Endothelial cell of umbilical vein (primary cell): ENCODE measurements at regions not wholly inside any gene's neighbourhood (a gene's known extent, or its start where the extent isn't known, plus 50 kb on each side); places are given as distances from the start of the nearest gene placed in this dataset.

Experiments
- BruUV-seq: library from RNA; stranded (reverse); fragments of 400-500 nt; replicated peaks from 2 replicates; lab custom pipeline; 2021; lab: Mats Ljungman, UMichigan
- CTCF ChIA-PET: fragments of 300-600, 350-600 bp; sonication (Branson Sonifier 250); formaldehyde crosslinking; loops from one replicate; lab custom pipeline; 2021; ENCODE audit warnings: antibody characterized with exemption, inconsistent platforms; lab: Charles Lee
- POLR2A ChIA-PET: fragments of 300-600, 350-600 bp; sonication (Branson Sonifier 250); formaldehyde crosslinking; loops from one replicate; lab custom pipeline; 2021; ENCODE audit warnings: antibody characterized with exemption, inconsistent platforms; lab: Charles Lee
- DNase-seq: peaks from one replicate; pipeline ENCODE4 v3.0.0-alpha.2; 2011; ENCODE audit warnings: low read depth, low spot score
- FAIRE-seq: peaks from 2 replicates; lab custom pipeline; 2011; peaks lifted over from hg19 to GRCh38; lab: Jason Lieb, UNC
- H2AFZ ChIP-seq: 2 replicates; pipeline ENCODE4 v1.6.0; 2012; ENCODE audit warnings: low read depth, low read length, control low read depth, inconsistent platforms
- H3K27ac ChIP-seq: 2 replicates; pipeline ENCODE4 v1.5.1; 2011; ENCODE audit warnings: low read depth, mild to moderate bottlenecking, control low read depth, low read length, moderate library complexity; ENCODE audit not compliant: insufficient read depth
- H3K27me3 ChIP-seq, 2 experiments: 2 replicates each; pipeline versions ENCODE4 v1.6.0 to v1.6.1; 2011; ENCODE audit warnings: low read length in 2 of 2, mixed read lengths in 1 of 2; ENCODE audit not compliant: control insufficient read depth in 2 of 2, insufficient read depth in 2 of 2
- H3K36me3 ChIP-seq, 2 experiments: 2 replicates in 1 of 2; 3 replicates in 1 of 2; pipeline ENCODE4 v1.5.1; 2011; ENCODE audit warnings: low read length in 2 of 2, mild to moderate bottlenecking in 1 of 2, moderate library complexity in 1 of 2; ENCODE audit not compliant: control insufficient read depth in 2 of 2, insufficient read depth in 2 of 2; ENCODE audit errors: extremely low read depth in 1 of 2
- H3K4me1 ChIP-seq: 3 replicates; pipeline ENCODE4 v1.5.1; 2011; ENCODE audit warnings: mild to moderate bottlenecking, low read length; ENCODE audit not compliant: control insufficient read depth, insufficient read depth; ENCODE audit errors: extremely low read depth
- H3K4me2 ChIP-seq: 2 replicates; pipeline ENCODE4 v1.6.1; 2011; ENCODE audit warnings: low read length, control low read depth, mixed read lengths; ENCODE audit not compliant: insufficient read depth
- H3K4me3 ChIP-seq, 3 experiments: fragments of 200-600 bp in 1 of 3; sonication (generic), shearing (Covaris generic) in 1 of 3; replicated peaks in 1 of 3; 2 replicates each; pipeline ENCODE4 v1.5.1; 2011 to 2016; ENCODE audit warnings: control low read depth in 3 of 3, low read length in 3 of 3, mild to moderate bottlenecking in 2 of 3, inconsistent platforms in 1 of 3, low read depth in 1 of 3, moderate library complexity in 1 of 3; ENCODE audit not compliant: insufficient read depth in 1 of 3
- H3K79me2 ChIP-seq: 2 replicates; pipeline ENCODE4 v1.6.0; 2012; ENCODE audit warnings: low read length, inconsistent platforms; ENCODE audit not compliant: control insufficient read depth, insufficient read depth
- H3K9ac ChIP-seq: replicated peaks from 2 replicates; pipeline ENCODE3; 2011; ENCODE audit warnings: low read length, control low read depth; ENCODE audit not compliant: insufficient read depth; ENCODE audit errors: extremely low read depth
- H3K9me1 ChIP-seq: replicated peaks from 3 replicates; pipeline ENCODE4 v1.6.0; 2011; ENCODE audit warnings: mild to moderate bottlenecking, low read length; ENCODE audit not compliant: control insufficient read depth, insufficient read depth; ENCODE audit errors: extremely low read depth
- H3K9me3 ChIP-seq: replicated peaks from 2 replicates; pipeline ENCODE4 v1.5.1; 2012; ENCODE audit warnings: low read length, inconsistent platforms; ENCODE audit not compliant: control insufficient read depth, insufficient read depth
- H4K20me1 ChIP-seq: replicated peaks from 2 replicates; pipeline ENCODE3; 2011; ENCODE audit warnings: mild to moderate bottlenecking, low read length; ENCODE audit not compliant: control insufficient read depth, insufficient read depth; ENCODE audit errors: extremely low read depth
- CTCF ChIP-seq, 2 donors: IDR thresholded peaks; 1 replicate in 1 of 2; 2 replicates in 1 of 2; pipeline ENCODE4 v1.5.1; 2011; ENCODE audit warnings: low read length in 2 of 2, mild to moderate bottlenecking in 2 of 2, moderate library complexity in 2 of 2, control low read depth in 1 of 2, inconsistent platforms in 1 of 2, low read depth in 1 of 2; ENCODE audit not compliant: insufficient read depth in 1 of 2; ENCODE audit errors: extremely low read depth in 1 of 2
- EZH2 ChIP-seq: IDR thresholded peaks from 2 replicates; pipeline ENCODE4 v1.6.1; 2012; ENCODE audit warnings: borderline replicate concordance, low read depth, mild to moderate bottlenecking, moderate library complexity, low read length, inconsistent platforms; ENCODE audit not compliant: severe bottlenecking
- FOS ChIP-seq: IDR thresholded peaks from 2 replicates; pipeline ENCODE4 v1.6.1; 2011; ENCODE audit warnings: mild to moderate bottlenecking, low read length, moderate library complexity, borderline replicate concordance; ENCODE audit not compliant: insufficient read depth
- GATA2 ChIP-seq: IDR thresholded peaks from 2 replicates; pipeline ENCODE4 v1.7.0; 2011; ENCODE audit warnings: low read depth, mild to moderate bottlenecking, moderate library complexity, mixed read lengths, low read length; ENCODE audit not compliant: insufficient read length, insufficient read depth
- JUN ChIP-seq: IDR thresholded peaks from 2 replicates; pipeline ENCODE4 v1.6.1; 2011; ENCODE audit warnings: borderline replicate concordance, low read depth; ENCODE audit not compliant: insufficient read length, insufficient read depth
- MYC ChIP-seq: IDR thresholded peaks from one replicate; pipeline ENCODE4 v1.6.1; 2011; ENCODE audit warnings: mild to moderate bottlenecking, low read depth, low read length
- POLR2A ChIP-seq: IDR thresholded peaks from 2 replicates; pipeline ENCODE4 v1.6.1; 2012; ENCODE audit warnings: low read depth, mild to moderate bottlenecking, control low read depth, low read length
- POLR2AphosphoS5 ChIP-seq: IDR thresholded peaks from 2 replicates; pipeline ENCODE4 v1.6.1; 2012; ENCODE audit warnings: low read depth, mild to moderate bottlenecking, control low read depth, low read length, moderate library complexity; ENCODE audit not compliant: insufficient read depth
- dilution Hi-C: fragments of 300-500 bp; cut with MboI; formaldehyde crosslinking; loops from one replicate; pipeline ENCODE4 v1.15.0; 2019; ENCODE audit warnings: low sequenced_read_pairs; ENCODE audit not compliant: extremely low pct_ligation_motif_present
- intact Hi-C: fragments of 100-400 bp; cut with micrococcal nuclease; formaldehyde crosslinking; loops from one replicate; pipeline ENCODE4 v1.10.0; 2022
- TF ChIP-seq, protein P1 (sequence below): IDR thresholded peaks from 2 replicates; pipeline ENCODE4 v1.6.1; 2011; ENCODE audit not compliant: insufficient read depth, insufficient read length

DNA sequence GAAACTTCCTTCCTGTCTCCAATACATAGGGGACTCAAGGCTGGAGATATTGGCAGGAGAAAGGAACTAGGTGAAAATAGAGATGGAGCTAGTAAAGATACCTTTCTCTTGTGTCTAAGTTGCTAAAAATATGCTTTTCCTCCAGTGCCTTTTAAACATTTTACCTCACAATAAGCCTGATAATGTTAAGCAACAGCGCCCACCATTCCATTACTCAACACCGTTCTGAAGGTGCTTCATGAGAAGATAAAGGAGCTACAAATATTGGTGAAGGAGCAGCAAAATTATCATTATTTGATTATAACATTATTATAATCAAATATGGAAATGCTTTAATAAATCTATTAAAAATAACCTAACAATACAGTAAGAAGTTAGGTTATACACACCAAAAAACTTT, 83.6 kb upstream of the BARX2 start:
- no peaks in the 10 kb centered on the region for H4K20me1 ChIP-seq
- no peaks in the 10 kb centered on the region for H3K36me3 ChIP-seq
- H3K79me2 ChIP-seq = no peaks in the 10 kb centered on the region
- TF ChIP-seq CTCF (IDR thresholded peaks at IDR 0.05; ENCODE audit: extremely low read depth in 1 of 2, insufficient read depth in 1 of 2, low read depth in 1 of 2, low read length in 2 of 2) (no peak), JUN (no peak), GATA2 (no peak), POLR2A (no peak), MYC (no peak), POLR2AphosphoS5 (no peak), FOS (no peak), EZH2 (no peak)
- TF ChIP-seq, protein P1, sequence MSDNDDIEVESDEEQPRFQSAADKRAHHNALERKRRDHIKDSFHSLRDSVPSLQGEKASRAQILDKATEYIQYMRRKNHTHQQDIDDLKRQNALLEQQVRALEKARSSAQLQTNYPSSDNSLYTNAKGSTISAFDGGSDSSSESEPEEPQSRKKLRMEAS = no peak
- dilution Hi-C loops (no loop called here), intact Hi-C loops (no loop called here)
- H3K4me1 ChIP-seq = no peaks in the 10 kb centered on the region
- H3K4me3 ChIP-seq = no peak overlapping the region
- CTCF ChIA-PET = interaction anchor here (0.9 to 1.6 kb wide), 2 partner anchors 40 to 408 kb away, joined by 3 to 5 read pairs; no protein-coding TSS in a partner anchor
- no peaks in the 10 kb centered on the region for H3K9me3 ChIP-seq
- peaks cover 24 to 31% of the 10 kb centered on the region in 2 experiments for H3K27me3 ChIP-seq
- no peak for DNase-seq
- no peak overlapping the region for H3K9ac ChIP-seq
- no peak overlapping the region for H3K4me2 ChIP-seq
- H3K9me1 ChIP-seq = no peaks in the 10 kb centered on the region
- no peak for FAIRE-seq
- no peak overlapping the region for H3K27ac ChIP-seq
- BruUV-seq = no TSS peak
- H2AFZ ChIP-seq = no peak overlapping the region
- POLR2A ChIA-PET = no interaction called here
